ENCODE measurements at regions not wholly inside any gene's neighbourhood (a gene's known extent, or its start where the extent isn't known, plus 50 kb on each side); places are given as distances from the start of the nearest gene placed in this dataset.

DNA sequence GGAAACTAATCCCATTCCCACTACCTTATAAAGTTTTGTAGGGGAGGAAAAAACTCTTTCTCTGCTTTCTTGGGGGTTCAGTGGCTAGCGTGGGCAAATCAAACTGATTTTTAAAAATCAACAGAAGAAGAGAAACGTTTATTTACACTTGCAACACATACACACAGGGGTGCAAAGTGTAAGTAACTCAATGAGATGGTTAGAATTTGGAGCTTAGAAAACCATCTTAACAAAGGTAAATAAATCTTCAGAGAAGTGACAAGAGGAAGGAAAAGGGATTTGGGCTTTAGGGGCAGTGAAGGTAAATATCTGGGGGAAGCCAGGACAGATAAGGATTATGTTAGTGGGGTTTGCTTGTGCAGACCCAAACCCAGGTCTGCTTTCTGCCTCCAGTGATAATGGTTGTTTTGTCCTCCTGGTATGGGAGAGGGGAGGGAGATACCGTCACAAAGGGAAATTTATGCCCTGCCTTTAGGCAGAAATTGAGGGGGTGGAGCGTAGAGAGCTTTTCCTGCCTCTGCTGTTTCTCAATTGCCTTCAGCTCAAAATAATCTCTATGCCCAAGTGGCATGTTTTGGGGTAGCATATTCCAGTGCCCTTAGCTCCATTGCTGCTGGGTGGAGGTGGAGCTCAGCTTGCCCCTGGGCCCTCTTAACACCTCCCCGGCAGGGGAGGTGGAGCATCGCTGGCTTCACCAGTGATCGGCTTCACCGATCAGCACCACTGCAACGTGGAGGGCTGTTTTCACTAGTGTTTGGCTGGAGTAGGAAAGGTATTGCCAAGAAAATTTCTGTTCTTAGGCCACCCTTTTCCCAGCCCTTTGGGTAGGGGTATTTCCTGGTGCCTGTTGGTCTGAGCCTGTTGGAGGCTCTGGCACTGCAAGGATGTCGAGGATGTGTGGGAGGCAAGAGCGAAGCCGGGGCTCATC lies 92.2 kb downstream of the TEX51 start:
- no peak for DNase-seq

GRCh38 chr2:126994340-126994777 lies 95.7 kb downstream of the TEX51 start:
- no peak for DNase-seq

DNA sequence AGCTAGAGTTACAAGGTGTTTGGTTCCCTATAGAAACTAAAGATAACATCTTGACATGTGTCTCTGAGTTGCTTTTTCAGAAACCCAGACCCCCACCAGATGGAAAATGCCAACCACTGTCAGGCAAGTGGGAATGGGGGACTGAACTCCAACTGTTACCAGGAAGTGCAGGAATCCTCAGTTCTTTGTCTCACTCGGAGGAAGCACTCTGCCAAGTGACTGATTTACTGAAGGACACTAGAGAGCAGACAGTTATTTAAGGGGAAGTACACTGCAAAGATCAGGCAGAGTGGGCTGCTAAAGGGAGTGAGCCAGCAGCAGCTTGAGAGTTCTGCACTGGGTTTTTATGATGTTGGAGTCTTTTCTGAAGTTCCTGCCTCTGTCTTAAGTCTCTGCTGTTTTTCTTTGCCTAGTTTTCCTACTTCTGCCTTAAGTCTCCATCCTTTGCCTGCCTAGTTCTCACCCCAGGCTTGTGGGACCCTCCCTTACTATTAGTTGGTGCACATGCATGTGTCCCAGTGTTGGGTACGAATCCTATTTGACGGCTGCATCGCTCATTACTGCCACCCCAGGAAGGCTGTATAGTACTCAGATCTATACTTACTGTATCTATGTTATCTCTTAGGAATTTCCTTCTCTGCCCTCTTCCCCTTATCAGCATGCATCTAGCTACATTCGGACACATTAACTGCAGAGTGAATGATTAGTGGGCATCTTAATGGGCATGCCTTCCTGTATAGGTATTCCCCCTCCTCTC lies 97.1 kb downstream of the TEX51 start:
- DNase-seq: no peak

DNA sequence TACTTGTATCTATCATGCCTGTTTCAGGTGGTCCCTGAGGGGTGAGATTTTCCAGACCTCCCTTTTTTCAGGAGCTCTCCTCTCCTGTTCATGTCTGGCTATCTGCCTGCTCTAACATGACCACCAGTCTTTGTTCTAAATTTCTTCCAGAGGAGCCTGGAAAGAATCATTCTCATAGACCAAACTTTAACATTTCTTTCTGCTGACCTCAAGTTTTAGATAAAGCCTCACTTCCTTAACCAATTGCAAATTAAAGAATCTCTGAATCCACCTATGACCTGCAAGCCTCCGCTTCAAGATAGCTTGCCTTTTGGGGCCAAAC lies 97.6 kb downstream of the TEX51 start:
- no peak for DNase-seq
